Activated CD4-positive, CD25-positive, alpha-beta regulatory T cell treated with anti-CD3 and anti-CD28 coated beads, Interleukin-2, amount 50 U/mL, for 24 hours (primary cell): ENCODE measurements at regions not wholly inside any gene's neighbourhood (a gene's known extent, or its start where the extent isn't known, plus 50 kb on each side); places are given as distances from the start of the nearest gene placed in this dataset.
"Not testable (repeated sequence)": the region's sequence is repeated elsewhere in the genome, so short reads cannot be mapped to it uniquely, and the experiment has no call there.

ENCODE experiments used
- ATAC-seq, 2 donors: fragments of 150-1000 bp; cut with Tn5 transposase; one replicate each; pipeline ENCODE4 v1.10.0; 2021; ENCODE audit warnings: mild to moderate bottlenecking in 1 of 2, moderate library complexity in 1 of 2

DNA sequence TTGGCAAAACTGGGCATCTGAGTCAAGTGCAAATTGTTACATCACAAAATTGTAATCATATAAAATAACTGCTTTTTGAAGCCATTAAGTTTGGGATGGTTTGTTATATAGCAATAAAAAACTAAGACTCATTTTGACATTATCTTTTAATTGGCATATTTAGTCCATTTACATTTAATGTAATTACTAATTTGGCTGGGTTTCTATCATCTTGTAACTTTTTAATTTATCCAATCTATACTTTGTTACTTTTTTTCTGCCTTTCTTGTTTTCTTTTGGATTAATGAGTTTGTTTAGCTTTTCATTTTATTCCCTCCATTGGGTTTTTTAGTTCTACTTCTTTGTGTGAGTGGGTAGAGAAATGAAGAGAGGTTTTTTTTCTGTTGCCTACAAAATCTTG is 76.3 kb downstream of the DRAM2 start:
- no peak for ATAC-seq

DNA sequence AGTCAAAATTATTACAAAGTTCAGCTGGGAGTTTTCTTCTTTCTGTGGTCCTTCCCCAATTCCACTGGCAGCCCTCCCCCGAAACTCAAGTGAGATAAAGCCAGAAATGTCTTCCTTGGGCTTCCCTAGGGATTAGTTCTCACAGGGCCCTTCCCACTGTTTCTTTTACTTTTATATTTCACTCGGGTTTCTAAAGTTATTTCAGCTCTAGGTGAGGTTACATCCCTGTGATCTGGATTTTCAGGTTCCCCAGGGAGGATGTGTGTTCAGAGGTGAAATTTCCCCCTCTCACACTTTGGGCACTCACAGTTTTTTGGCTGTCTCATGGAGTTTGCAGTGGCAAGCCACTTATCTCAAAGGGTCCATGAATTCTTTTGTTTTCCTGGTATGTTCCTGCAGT is 77.3 kb downstream of the DRAM2 start:
- no peak for ATAC-seq

DNA sequence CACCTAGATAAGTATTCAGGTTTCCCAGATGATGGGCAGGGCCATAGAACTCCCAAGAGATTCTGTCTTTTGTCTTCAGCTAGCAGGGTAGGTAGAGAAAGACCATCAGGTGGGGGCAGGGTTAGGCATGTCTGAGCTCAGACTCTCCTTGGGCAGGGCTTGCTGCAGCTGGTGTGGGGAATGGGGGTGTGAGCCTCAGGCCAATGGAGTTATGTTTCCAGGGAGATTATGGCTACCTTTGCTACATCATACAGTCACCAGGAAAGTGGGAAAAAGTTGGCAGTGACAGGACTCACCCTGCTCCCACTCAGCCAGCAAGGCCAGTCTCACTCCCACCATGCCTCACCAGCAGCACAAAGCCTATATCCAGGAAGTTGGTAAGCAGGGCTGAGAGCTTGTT is 77.8 kb downstream of the DRAM2 start:
- no peak for ATAC-seq

DNA sequence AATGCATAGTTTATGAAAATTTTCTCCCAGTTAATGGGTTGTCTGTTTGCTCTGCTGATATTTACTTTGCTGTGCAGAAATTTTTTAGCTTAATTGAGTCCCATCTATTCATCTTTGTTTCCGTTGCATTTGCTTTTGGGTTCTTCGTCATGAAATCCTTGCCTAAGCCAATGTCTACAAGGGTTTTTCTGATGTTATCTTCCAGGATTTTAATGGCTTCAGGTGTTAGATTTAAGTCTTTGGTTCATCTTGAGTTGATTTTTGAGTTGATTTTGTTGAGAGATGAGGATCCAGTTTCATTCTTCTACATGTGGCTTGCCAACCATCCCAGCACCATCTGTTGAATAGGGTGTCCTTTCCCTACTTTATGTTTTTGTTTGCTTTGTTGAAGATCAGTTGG is 85.2 kb downstream of the DRAM2 start:
- no peak for ATAC-seq

DNA sequence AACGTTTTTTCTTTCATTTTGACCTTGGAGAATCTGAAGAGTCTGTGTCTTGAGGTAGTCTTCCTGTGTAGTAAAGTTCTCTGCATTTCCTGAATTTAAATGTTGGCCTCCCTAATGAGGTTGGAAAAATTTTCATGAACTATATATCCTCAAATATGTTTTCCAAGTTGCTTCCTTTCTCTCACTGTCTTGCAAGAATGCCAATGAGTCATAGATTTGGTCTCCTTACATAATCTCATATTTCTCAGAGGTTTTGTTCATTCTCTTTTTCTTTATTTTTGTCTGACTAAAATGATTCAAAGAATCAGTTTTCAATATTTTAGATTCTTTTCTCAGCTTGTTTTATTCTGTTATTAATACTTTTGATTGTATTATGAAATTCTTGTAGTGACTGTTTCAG is 87.6 kb downstream of the DRAM2 start:
- ATAC-seq: no peak

DNA sequence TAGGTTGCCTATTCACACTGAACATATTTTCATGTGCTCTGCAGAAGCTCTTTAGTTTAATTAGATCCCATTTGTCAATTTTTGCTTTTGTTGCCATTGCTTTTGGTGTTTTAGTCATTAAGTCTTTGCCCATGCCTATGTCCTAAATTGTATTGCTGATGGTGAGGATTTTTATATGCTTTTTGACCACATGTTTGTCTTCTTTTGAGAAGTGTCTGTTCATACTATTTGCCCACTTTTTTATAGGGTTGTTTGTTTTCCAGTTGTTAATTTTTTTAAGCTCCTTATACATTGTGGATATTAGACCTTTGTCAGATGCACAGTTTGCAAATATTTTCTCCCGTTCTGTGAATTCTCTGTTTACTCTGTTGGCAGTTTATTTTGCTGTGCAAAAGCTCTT is 84.5 kb upstream of the LRIF1 start:
- not testable (repeated sequence) for ATAC-seq

DNA sequence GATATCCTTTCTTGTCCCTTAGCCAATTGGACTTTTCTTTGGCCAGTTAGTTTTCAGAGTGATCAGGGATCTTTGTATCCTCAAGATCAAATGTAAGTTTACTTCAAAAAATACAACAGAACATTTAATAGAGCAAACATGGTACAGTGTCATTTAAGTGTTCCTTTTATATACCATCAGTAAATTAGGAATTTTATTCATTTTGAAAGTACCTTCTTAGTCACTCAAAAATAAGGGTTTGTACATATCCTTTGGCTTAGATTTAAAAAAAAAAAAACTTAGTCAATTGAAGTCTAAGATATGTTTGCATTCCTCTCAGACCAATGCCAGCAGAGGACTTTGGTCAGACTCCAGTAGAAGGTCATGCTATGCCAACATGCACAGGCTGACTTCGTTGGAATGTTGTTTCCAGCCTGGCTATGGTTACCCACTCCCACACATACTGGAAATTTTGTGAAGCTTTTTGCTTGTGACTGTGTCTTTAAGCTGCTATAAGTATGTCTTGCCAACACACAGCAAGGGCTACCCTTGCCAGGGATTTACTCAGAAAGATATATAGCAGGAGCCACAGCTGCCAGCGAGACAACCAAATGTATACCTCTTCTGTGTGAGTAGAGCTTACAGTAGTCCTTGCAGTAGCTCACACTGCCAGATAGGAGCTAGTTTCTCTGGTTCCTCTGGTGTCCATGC is 81.5 kb upstream of the LRIF1 start:
- ATAC-seq: no peak

DNA sequence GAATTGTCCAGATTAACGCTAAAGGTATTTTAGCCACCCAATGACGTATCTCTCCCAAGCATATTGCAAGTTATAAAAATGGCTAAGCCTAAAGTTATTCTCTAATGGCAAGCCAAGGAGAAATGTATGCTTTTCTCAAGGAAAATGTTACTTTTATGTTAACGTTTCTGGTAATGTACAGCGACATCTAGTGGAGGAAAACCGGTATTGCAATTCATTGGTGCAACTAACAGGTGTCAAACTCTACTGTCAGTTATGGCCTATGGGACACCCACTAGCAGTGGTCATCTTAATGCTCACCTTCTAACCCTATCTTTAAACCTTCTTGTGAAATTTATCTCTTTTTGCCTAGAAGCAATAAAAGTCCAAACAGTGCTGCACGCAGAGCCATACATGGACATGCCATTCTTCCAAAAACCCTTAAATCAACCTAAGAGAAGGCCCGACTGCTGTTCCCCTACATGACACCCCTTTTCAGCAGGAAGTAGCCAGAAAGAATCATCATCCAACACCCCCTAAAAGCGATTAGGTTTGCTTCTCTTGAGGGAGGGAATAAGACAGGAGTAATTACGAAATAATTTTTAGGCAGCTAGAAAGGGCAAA is 68.7 kb upstream of the LRIF1 start:
- no peak for ATAC-seq

DNA sequence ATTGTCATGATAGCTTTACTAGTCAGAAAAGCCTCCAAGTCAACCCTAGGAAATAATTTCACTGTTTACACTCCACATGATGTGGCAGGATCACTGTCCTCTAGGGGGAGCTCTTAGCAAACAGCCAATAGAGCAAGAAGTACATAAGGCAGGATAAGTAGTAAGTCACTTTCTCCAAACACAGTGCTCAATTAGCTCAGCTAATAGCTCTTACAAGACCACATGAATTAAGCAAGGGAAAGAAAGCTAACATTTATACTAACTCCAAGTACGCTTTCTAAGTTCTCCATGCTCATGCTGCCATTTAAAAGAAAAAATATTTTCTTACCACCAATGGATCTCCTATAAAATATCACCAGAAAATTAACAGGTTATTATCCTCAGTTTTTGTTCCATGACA is 66.9 kb upstream of the LRIF1 start:
- peak in 1 of 2 donors; percentile 45 for ATAC-seq

DNA sequence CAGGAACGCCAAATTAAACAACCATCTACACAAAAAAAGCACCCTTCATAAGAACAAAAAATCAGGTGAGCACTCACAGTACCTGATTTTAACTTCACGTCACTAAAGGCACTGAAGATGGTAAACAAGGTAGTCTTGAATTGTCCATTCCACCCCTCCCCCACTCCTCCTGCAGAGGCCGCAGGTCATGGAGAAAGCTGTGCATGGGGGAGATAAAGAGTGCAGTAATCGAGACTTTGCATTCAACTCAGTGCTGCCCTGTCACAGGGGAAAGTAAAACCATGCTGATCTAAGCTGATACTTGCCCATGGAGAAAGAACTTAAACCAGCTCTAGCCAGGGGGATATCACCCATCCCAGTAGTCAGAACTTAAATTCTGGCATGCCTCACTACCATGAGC is 61.4 kb upstream of the LRIF1 start:
- no peak for ATAC-seq

DNA sequence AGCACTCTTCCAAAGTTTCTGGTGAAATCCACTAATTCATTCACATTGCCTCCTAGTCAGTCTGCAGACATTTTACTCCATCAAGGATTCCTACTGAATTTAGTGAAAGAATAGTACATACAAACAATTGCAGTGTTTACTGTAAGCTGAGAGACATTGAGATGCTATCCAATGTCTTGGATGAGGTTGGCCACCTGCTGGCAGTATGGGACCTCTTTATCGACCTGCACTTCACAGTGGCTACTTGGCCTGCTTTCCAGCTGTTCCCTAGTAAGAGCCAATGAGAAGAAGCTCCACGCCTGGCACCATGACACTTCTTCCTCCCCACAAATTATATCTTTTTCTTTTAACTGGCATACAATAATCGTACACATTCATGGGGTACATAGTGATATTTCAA is 51.5 kb upstream of the LRIF1 start:
- ATAC-seq: no peak
